HG03575 (cell line): ENCODE measurements at regions not wholly inside any gene's neighbourhood (a gene's known extent, or its start where the extent isn't known, plus 50 kb on each side); places are given as distances from the start of the nearest gene placed in this dataset.
A peak's percentile ranks its signal among the peaks of the same experiment; 100 is the strongest.
"Not testable (repeated sequence)": the region's sequence is repeated elsewhere in the genome, so short reads cannot be mapped to it uniquely, and the experiment has no call there.

Source experiments
- ATAC-seq: cut with Tn5 transposase; IDR thresholded peaks from one replicate; pipeline ENCODE4 v1.9.1; 2021; ENCODE audit not compliant: unreplicated experiment, insufficient number of reproducible peaks, low FRiP score; ENCODE audit errors: extremely low read depth

DNA sequence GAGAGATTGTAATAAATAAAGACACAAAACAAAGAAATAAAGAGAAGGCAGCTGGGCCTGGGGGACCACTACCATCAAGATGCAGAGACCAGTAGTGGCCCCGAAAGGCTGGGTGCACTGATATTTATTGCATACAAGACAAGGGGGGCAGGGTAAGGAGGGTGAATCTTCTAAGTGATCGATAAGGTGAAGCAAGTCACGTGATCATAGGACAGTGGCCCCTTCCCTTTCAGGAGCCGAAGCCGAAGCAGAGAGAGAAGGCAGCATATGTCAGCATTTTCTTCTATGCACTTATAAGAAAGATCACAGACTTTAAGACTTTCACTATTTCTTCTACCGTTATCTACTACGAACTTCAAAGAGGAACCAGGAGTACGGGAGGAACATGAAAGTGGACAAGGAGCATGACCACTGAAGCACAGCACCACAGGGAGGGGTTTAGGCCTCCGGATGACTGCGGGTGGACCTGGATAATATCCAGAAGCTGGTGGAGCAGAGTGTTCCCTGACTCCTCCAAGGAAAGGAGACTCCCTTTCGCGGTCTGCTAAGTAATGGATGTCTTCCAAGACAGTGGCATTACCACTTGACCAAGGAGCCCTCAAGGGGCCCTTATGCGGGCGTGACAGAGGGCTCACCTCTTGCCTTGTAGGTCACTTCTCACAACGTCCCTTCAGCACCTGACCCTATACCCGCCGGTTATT, 126.4 kb downstream of the RBM46 start:
- ATAC-seq: not testable (repeated sequence)

DNA sequence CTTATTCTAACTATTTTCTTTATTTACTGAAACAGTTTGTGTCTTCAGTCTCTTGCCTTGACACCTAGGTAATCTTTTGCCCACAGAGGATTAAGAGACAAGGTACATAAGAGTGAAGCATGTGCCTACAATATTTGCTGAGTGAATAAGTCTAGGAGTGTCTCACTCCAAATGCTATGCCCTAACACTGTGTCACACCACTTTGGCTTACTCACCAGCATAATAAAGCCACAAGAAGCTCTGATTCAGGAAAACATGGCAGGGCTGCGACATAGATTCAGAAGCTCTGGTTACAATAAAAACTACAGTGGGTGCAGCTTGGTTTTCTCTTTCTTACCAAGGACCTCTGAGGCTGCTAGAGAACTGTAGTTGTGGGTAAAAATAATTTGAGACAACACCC, 127.1 kb downstream of the RBM46 start:
- no peak for ATAC-seq

DNA sequence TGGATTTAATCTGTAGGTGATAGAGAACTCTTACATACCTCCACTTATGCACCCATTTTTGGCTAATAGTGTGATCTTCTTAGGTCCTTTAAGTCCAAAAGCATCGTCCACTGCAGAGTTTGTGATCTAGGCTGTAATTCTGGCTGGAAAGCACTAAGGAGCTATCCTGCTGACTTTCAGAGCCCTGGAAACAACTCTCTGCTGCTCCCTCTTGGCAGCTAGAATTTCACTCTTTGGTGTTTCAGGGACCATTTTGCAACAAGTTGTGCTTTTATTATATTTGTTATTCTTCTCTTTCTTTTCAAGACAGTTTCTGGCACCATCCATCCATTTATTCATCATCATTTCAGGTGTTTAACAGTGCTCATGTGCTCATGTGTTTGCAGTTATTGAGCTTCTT, 130.0 kb downstream of the RBM46 start:
- ATAC-seq: no peak

DNA sequence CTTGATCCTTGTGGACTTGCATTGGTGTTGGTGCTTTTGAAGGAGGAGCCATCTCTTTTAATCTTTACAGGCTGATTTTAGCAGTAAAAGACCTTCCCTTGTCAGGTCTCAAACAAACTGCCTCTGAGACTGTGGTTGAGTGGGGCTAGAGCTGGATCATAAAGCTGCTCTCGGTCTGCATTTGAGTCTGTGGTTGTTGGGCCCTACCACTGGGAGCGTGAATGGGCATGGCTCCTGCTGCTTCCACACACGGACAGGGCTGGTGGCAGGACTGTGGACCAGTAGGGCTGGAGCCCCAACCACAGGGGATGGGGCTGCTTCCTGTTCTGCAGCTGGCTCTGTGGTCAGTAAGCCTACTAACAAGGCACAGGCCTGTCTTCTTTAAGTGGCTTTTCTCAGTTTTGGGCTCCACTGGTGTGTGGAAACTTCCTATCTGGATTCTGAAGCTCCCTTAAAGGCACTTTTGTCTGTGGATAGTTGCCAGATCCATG, 130.6 kb downstream of the RBM46 start:
- ATAC-seq: no peak

DNA sequence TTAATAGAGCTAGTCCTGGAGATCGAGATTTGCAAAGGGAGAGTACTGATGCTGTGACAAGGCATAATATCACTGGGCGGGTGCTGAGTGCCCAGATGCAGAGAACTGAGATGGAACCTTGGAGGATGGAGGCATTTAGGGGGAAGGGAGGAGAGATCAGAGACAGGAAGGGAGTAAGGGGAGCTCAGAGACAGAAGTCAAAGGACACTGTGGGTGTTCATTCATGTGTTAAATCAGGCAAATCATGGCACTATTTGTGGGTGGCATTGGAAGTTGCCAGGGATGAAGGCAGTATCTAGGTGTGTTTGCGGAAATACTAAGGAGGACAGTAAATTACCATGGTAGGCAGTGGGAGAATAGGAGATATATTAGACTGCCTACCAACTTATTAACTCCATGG, 135.0 kb downstream of the RBM46 start:
- no peak for ATAC-seq

DNA sequence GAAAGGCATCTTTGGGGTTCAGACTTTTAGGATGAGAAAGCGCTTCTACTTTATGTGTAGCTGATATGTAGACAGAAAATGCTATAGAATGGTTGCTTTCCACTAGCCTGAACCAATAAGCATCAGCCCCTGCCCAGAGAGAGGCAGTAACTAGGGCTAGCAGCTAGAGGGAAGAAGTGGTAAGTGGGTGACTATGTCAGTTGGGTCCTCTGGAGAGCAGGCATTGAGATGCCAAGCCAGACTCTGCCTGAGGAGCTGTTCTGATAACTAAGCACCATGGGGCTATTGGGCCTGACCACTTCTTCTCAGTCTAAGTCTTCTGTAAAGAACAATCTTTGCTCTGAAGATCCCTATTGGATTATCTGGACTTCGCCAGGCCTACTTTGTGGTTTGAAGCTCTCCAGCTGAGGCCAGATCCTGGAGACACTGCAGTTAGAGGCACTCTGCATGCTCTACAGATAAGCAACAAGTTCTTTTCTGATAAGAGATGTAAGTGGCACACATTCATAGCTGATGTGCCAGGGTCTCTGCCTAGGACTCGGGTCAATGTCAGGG, 146.1 kb downstream of the RBM46 start:
- no peak for ATAC-seq

DNA sequence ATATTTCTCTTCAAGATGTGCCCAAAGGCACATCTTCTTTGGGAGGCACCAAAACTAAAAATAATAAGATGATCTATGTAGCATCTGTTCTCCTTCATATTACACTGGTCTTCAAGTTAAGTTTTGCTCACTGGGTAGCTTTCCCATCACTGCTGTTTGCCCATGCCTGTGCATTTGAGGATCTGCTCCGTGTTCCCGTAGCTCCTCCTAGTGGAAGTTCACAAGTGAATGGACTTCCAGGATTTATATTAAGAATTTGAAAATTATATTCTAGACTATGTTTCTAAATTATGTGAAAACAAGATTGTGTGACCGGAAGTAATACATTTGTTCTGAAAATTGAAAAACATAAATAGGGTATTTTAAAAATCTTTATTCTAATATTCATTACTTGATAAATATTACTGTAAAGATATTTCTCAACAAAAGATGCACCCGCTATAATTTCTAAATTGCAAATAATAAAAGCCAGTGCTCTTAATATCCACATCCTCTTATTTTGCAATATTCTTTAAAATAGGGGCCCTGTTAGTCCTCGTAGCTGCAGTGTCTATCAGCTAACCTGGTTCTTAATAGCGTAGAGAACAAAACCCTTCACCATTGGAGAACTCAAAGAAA, 147.7 kb downstream of the RBM46 start:
- ATAC-seq: no peak

DNA sequence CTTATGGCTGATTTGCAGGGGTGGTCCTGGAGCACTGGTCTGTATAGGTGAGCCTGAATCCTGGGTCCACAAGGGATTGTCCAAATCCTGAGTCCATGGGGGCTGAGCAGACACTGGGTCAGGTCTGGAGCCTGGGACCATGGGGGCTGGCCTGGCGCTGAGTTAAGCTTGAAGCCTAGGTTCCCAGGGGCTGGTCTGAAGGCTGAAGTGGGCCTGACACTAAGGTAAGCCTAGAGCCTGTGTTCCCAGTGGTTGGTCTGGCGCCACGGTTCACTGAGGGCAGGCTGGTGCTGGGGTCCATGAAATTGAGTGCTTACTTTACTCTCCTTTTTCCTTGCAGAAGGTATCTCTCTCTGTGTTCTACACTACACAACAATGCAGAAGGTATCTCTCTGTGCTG, 155.8 kb downstream of the RBM46 start:
- no peak for ATAC-seq

DNA sequence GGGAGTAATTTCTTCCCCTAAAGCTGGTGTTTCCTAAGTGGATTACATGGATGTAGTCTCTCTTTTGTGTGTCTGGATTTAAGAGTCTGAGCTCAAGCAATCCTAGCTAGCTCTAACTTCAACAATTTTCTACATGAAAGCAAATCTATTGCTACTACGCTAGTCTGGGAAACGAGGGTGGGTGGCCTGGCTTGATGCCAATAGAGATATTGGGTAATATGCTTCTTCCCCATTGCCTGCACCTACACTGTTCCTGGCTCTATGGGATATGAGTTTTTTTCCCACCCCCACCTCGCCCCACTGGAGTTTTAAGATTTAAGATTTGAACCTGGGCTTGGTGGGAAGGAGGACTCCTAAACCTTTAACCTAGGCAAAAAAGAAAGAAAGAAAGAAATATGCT, 158.8 kb downstream of the RBM46 start:
- no peak for ATAC-seq

DNA sequence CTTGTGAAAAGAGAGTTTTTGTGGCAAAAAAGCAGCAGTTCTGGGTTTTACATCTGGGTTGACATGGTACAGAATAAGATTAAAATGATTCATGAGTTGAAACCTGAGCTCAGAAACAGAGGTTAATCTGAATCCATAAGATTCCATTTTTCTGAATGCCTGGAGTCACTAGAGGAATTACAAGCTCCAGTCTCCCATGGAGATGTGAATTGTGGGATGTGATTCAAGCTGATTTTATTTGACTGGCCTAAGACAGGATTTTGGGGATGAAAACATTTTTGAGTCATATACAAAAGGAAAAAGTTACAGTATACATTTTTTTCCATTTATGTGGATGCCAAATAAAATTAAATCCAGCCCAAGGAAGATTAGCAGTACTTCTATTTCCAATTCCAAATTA, 161.1 kb downstream of the RBM46 start:
- ATAC-seq: no peak

DNA sequence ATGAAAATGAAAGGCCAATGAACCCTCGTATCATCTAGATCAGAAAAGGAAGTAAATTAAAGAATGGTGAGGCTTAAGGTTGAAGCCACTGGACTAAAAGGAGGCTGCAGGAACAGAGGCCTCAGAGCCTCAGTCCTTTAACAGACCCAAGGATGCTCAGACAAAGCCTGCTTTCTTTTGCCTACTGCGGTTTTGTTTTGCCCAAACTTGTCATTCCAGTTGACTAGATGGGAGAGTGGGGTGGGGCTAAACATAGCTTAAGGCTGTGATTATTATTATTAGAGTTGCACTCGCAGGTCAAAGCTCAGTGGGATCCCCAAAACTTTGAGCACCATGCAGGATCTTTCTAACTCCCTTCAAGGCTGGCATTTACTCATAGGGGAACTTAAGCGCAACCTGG, 163.9 kb downstream of the RBM46 start:
- ATAC-seq: no peak

DNA sequence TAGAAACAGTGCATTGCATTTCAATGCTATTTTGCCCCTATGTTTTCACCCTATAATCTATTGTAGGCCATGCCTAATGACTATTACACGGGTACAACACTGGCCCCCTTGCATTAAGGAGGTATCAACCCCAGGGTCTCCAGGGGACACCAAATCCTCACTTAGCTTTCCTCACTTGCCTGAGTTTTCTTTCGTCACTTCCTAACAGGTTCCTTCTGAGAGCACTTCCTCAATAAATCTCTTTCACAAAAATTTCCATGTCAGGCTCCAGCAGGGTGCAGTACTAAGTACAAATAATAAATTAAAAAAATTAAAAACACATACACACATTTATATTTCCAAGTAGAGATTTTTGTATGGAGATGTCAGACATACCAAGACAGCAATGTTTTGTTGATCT, 165.0 kb downstream of the RBM46 start:
- ATAC-seq: no peak

DNA sequence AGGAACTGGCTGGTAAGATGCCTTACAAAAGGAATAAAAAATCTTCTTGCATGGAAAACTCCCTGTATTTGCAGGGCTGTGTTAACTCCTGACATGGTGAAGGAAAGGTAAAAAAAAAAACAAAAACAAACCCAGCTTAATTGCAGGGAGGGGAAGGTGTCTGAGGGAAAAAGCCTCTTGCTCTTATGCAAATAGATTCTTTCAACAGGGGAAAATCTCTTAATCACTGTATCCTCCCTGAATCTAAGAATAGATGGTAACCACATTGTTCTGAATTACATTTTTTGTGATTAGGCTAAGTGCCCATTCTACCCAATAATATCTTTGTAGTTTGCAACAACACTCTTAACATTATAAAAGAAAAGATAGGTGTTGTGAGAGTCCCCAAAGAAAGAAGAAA, 172.6 kb downstream of the RBM46 start:
- ATAC-seq: no peak

DNA sequence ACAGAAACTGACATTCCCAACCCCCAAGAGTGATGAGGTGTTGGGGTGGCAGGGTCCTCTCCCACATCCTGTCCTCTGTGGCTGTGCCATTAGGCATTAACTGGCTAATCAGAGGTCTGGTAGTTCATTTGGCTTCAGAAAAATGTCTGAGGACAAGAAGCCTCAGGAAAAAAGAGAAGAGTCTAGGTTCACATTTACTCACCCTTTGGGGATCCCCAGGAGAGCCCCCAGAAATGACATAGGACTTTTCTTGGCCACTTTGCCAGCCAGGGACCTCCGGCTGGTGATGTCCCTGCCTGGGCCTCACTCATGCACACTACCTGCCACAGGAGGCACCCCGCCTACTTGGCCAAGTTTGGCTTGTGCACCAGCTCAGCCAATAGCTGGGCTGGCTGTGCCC, 173.0 kb downstream of the RBM46 start:
- no peak for ATAC-seq

DNA sequence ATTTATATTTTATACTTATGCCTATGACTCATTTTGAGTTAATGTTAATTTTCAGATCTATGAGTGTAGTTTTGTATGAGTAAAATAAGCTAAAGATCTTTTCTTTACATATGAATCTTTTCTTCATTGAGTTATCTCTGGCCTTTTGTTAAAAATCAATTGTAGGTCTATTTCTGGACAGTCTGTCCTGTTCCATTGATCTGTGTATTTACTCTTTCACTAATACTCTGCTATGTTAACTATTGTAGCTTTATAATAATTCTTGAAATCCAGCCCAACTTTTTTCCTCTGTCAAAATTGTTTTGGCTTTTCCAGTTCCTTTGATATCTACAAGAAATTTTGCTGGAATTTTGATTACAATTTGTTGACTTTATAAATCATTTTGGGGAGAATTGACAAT, 177.0 kb downstream of the RBM46 start:
- ATAC-seq: no peak

DNA sequence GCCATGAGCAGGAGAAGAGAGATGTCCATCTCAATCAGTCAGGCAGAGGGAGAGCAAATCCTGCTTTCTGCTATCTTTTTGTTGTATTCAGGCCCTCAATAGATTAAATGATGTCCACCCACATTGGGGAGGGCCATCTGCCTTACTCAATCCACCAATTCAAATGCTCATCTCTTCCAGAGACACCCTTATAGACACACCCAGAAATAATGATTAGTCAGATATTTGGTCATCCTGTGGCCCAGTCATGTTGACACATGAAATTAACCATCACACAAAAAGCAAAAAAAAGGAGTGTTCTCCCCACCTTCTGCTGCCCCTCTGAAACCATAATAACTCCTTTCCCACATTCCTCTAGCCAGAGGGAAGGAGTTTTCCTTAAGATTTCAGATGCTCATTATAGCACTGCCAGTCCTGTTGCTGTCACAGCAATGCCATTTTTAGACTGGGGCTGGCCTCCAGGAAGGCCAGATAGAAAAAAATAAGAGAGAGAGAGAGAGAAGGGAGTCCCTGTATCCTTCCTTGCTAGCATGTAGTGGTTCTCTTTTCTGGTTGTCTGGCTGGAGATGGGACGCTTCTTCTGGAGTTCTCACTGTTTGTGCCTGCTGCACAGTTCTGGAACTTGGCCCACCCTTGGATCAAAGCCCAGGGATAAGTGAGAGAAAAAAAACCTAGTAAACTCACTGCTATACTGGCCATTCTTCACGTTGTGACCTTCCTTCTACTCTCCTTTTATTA, 177.7 kb downstream of the RBM46 start:
- no peak for ATAC-seq

DNA sequence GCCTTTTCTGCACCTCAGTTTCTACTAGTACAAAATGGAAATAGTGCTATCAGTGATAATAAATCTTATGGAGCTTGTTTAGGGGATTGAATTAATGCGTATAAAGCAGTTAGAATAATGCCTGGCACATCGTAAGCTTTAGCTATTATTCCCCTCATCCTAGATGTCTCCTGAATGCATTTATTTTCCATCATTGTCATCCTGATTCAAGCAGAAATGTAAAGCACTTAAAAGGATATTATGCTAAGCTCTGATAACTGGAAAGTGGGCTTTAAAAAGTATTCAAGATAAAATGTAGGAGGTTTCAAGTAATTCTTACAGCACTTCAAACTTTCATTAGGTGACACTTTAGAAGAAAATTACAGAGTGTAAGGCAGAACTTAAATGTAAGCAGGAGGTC, 178.7 kb downstream of the RBM46 start:
- no peak for ATAC-seq

DNA sequence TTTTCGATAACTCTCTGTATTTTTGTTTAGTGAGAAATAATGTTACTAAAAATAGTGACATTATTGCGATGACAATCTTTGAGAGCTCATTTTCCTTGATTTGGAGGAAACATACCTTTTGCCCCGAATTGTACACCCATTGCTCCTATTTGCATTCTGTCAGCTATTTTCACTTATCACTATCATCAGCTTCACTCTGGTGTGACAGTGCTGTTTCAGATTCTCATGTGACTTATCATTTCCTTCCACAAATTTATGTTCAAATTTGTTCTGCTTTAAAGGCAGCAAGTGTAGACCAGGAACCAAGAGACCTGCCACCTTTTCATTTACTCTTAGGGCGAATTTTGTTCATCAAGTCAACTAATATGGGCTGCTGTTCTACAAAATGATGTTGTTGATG, 179.4 kb downstream of the RBM46 start:
- no peak for ATAC-seq

DNA sequence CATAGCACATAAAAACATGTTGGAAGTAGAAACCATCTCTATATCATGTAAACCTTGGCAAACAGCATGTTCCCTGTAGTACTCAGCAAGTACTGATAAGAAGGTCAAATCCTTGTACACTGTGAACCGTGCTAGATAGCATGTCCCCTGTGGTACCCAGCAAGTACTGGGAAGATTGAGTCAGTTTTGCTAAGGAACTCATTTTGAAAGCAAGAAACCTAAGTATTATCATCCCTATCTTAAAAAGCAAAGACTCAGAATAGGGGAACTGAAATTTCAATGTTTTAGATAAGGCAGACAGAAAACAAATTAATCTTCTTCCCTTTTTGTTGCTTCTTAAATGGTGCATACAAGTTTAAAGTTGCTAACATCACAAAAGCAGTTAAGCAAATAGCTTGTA, 180.2 kb downstream of the RBM46 start:
- peak; percentile 93 for ATAC-seq
